Embryonic facial prominence (tissue), 1 donor: ENCODE measurements at regions not wholly inside any gene's neighbourhood (a gene's known extent, or its start where the extent isn't known, plus 50 kb on each side); places are given as distances from the start of the nearest gene placed in this dataset.
"Not testable (repeated sequence)": the region's sequence is repeated elsewhere in the genome, so short reads cannot be mapped to it uniquely, and the experiment has no call there.

Experiments
- DNase-seq: peaks from one replicate; pipeline ENCODE4 v3.0.0-alpha.2; 2016; ENCODE audit errors: extremely low spot score

DNA sequence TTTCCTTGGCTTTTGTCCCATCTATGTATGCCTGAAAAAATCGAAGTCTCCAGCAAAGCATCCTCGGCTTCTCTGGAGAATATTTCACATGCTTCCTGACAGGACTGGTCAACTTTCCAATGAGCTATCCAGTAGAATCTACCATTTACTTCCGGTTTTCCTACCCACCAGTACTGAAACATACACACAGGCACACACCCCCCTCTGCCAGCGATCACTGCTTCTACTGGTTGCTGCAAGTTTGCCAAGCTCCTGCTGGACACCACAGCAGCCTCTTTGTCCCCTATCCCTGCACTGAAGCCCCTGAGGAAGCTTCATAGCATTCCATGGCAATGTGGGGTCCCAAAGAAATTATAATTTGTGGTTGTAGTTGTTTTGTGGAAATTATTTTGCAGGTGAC, 536.8 kb downstream of the MATN1 start:
- no peak for DNase-seq

DNA sequence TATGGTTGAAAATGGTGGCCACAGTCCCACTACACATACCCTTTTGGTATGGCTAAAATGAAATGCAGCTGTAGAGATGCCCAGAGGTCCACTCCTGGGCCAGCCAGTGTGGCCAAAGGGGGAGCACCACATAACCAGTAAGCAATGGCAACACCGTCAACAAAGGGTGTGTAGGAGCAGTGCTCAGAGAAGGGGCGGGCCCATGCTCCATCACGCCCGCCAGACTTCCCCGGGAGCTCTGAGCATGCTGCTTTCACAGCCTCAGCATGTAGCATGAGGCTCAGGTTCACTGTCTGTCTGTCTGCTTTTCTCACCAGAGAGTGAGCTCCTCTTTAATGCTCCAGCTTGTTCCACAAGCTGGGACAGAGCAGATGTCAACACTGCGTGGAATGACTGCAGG, 537.6 kb downstream of the MATN1 start:
- DNase-seq: no peak

DNA sequence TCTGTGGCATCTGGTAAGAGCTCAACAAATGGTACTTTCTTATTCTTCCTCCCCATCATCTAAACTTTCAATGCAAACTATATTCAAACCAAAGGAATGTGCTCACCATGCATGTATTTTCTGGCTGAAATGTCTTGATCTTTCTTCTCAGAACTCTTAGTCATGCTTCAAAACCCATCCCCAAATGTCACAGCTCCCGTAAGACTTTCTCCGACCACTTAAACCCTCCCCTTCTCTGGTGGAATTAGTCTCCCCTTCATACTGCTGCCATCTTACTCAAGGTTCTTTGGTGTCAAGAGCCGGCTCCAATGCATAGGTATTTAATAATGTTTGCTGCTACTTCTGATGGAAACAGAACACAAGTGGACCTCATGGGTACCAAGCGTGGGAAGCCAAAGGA, 538.1 kb downstream of the MATN1 start:
- no peak for DNase-seq

DNA sequence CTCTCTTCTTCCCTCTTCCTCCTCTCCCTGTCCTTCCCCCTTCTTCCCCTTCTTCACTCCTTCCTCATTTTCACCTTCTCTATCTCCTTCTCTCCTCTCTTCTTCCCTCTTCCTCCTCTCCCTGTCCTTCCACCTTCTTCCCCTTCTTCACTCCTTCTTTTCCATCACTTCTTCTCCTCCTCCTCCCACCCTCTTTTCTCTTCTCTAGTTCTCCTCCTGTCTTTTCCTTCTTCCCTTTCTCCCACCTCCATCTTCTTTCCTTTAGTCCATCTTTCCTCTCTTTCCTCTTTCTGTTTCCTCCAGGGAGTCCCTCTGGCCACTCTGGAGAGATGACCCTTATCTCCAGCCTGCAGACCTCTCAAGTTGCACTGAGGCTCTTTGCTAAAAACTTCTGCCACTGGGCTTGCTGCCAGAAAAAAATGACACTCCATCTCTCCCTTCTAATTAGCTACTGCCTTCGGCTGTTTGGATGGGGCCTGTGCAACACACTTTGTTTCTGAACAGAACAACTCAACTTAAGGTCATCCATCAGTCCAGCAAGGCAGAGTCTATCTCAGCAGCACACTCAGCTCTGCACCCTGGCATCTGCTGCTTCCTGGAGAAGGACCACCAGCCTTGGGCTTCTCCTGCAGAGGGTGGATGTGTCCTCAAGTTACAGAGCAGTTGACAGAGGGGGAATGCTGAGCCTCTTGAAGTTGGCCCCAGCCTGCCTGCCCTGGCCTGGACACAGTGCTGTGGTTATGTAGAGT, 538.8 kb downstream of the MATN1 start:
- no peak for DNase-seq

DNA sequence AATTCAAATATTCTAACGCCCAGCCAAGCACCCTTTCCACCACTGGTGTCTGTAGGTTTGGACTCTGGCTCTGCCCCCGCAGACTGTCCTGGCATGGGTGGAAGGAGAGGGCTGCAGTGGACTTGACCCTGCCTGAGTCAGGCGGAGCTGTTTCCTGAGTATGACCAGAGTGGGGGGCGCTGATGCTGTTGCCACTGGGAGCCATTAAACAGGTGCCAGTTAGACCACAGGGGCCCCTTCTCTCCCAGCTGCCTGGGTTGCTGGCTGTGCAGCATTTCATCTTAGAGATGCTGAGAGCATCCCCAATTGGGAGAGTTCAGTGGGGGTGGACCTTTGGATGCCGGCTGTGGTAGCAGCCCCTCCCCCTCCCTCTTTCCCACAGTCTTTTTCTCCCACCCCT, 539.5 kb downstream of the MATN1 start:
- DNase-seq: no peak

DNA sequence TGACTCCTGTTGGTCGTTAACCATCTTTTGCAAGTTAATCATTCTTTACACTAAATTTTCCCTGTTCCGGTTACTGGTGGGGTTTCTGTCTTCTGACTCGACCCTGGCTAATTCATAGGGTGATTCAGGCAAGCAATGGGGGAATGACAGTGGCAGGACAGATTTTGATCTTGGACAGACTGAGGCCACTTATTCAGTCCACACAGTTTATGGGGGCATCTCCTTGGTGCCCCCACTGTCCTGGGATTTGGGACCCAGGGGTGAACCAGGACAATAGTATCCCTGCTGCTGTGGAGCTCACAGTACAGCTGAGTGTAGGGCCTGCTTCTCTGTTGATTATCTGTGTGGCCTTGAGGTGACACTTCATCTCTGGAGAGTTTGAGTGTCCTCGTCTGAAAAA, 540.4 kb downstream of the MATN1 start:
- no peak for DNase-seq

DNA sequence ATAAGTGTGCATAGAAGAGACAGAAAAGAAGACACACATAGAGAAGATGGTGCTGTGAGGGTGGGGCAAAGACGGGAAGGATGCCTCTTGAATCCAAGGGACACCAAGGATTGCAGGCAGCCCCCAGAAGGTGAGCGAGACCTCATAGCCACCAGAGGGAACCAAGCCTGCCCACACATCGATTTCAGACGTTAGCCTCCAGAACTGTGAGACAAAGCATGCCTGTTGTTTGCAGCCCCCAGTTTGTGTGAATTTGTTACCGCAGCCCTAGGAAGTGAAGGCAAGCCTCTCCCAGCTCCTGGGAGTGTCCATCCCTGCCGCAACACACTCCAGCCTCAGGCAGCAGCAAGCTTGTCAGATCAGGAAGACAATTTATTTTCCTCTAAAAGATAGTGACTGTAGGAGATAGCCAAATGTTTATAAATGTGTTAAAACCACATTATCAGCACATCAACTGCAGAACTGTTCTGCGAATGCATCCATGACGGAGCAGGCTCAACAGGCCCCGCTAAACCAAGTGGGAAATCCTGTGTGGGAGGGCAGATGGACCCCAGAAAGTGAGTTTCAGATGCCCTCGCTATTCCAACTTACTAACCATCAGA, 543.3 kb downstream of the MATN1 start:
- DNase-seq: no peak

DNA sequence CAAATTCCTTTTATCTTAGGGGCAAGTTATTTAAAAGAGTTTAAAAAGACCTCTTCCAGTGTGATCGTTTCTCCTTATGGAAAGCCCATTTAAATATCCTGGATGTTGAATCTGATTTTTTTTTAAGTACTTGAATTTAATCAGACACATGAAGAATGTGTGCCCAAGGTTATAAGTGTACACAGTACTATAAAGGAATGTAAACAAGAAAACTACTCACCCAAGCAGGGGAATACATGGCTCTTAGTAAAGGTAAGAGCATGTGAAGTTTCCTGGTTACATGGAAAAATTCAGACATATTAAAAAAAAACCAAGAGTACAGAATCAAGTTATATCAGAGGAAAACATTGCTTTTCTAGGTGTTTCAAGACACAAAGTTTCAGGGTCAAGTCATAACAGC, 546.9 kb downstream of the MATN1 start:
- no peak for DNase-seq

DNA sequence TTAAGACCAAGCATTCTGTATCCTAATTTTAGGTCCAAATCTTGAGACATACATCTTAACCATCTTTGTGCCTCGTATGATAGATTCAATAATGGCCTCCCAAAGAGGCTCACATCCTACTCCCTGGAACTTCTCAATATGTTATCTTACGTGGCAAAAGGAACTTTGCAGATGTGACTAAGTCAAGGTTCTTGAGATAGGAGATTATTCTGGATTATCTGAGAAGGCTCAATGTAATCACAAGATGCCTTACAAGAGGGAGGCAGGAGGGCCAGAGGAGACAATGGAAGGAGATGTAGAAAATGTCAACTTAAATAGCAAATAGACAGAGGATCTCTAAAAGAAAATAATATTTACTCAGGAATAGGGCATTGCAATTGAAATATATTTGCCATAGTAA, 548.9 kb downstream of the MATN1 start:
- no peak for DNase-seq

DNA sequence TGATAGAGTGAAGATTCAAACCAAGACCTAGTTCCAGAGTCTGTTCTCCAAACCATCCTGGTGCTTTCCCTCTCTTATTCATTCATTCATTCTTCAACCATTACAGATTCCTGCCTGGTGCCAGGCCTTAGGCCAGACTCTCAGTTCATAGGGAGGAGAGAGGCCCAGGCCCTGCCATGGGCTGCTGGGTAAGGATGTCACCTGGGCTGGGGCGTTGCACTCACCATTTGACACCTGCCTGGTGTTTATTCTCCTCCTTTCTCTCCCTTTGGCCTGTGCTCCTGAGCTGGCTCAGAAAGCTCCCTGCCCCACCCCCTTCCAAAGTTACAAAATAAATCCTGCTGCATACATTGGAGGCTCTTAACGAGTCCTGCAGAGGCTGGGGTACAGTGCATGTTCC, 549.8 kb downstream of the MATN1 start:
- DNase-seq: no peak

DNA sequence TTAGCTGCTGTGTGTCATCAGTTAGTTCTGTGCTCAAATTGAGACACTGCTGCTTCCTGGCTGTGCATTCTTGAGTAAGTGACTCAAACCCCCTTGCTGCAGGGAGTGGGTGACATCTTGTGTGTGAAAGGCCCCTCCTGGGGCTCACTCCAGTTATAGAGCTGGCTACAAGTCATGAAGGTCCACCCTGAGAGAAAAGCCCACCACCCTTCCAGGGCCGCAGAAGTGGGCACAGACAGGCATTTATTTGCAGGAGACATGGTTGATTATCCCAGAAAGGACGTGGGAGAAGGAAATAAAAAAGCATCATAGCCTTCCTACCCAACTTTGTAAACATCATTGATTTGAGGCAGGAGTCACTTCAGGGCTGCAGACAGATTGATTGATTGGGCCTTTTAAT, 550.6 kb downstream of the MATN1 start:
- DNase-seq: no peak

DNA sequence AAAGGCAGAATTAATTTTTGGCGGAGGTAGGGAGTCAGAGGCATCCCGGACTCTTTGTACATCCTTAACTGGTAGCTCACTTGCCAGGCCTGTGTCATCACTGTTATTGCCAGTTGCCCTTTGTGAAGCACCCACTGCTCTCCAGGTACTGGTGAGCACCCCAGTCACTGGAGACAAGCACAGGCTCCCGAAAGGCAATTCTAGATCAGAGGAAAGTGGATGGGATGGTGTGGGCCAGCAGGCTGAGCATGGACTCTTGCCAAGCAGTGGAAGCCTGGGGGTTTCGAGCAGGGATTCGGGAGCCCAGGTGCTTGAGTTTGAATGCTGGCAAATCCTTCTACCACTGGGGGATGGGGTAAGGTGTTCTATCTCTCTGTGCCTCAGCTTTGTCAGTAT, 551.1 kb downstream of the MATN1 start:
- no peak for DNase-seq

DNA sequence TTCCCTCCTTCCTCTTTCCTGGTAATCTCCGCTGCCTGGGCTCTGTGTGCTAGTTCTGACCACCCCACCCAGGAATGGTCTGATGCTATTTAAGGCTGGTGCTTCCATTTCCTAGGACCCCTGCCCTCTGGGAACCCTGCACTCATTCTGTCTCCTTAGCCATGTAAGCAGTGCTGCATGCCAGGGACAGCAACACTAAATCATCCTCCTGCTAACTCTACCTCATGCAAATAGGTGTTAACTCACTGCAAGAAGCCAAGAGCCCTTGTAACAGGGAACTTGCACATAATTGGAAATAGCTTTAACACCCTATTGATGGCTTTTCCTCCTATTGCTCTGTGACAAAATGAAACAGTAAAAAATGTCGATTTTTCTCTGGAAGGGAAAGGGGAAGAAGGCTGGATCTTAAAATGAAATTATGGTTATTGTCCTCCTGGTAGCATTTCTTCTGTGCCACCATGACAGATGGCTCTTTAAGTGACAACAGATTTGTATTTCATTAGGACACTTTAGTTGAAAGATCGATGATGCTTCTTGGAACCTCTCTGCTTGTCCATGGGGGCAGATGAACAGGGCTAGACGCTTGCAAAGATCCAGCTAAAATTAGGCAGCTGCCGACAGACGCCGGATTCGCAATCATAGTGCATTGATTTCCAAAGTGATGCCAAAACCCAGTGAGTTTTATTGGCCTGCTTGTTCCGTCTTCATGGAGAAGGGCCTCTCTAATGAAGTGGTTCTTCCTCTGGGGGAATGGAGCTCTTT, 551.7 kb downstream of the MATN1 start:
- no peak for DNase-seq

DNA sequence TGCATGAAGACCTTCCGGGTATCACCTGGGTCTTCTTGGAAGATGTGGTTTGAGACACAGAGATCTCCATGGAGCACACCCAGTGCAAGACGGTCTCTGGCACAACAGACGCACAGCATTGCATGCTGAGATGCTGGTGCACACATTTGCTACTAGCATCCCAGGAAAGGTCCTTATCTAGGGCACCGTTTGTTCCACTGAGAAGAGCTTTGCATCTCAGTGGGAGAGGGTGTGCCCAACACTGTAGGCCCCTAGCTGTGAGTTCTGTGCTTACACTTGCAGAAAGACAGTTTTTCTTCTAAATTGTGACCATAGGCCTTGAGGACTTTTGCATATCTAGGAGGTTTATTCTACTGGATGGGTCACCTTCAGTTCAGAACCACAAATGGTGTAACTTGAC, 554.1 kb downstream of the MATN1 start:
- DNase-seq: no peak

DNA sequence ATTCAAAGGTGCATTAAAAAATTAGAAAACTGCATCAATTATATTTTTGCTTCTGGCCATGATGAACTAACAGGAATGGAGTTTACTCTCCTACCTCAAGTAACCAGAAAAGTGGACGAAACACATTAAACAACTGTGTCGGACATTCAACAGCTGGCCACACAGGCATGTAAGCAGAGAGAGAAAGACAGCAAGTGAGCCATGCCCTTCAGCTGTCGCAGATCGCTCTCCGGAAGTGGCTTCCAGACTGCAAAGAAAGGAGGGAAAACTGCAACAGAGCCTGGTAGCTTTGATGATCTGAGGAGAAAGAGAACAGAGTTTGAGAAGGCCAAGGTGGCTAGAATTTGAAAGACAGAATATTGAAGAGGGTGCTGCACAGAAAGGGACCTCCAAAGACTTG, 557.2 kb downstream of the MATN1 start:
- no peak for DNase-seq

DNA sequence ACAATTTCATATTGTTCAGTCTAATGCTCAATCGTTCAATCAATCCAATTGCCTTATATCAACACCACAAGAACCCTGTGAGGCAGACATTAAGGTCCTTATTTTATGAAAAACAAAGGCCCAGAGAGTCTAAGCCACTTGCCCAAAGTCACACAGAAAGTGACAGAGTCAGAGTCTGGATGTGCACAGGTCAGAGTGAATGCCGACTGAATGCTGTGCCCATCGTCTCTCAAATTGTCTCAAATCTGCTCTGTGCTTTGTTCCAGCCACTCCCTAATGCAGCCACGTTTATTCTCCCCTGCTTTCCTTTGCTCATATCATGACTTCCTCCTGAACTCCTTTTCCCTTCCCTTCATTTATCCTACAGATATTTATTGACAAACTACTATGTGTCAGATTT, 558.3 kb downstream of the MATN1 start:
- DNase-seq: no peak

DNA sequence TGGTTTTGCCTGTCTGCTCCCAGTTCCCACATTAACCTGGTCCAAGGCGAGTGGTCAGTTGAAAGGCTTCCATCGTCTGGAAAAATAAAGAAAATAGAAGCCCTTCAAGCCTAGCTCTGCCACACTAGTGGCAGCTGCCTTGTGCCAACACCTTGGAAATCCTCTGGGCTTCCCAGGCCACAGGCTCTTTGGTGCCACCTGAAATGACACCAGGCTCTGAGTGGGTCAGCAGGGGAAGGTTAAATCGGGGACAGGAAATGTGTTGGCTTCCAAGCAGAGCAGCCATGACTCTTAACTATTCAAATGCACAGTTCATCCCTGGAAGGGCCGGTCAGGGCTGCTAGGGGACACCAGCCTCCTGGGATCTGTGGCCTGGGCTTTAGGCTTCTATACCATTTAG, 558.7 kb downstream of the MATN1 start:
- no peak for DNase-seq

DNA sequence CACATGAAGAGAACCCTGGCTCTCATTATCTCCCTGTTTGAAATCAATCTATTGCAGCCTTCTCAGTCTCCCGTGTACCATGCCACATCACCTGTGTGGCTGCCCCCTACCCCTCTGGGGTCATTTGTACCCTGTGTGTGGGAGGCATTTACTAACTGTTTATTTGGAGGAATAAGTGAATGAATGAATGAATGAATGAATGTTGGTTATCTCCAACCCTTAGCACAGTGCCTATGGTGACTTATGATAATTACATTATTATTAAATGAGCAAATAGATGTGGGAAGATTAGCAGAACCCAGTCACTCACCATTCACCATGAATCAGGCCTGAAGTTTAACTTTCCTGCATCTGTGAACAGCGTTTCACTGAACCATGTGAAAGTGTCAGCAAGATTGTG, 560.8 kb downstream of the MATN1 start:
- DNase-seq: no peak

DNA sequence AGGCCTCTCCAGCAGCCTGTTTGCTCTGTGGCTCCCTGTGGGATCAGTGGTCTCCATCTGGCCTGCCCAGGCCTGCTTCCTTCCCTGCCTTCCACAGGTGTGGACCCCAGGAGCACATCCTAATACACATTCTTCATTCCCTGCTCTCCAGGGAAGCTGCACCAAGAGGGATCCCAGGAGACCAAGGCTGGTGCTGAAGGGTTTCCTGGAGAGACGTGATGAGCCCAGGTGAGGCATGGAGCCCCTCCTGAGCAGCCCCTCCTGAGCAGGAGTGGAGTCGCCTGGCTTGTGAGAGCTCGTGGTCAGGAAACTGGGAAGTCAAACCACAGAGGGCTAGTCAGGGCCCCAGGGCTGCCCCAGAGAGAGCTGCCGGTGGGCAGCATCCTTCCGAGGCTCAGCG, 561.4 kb downstream of the MATN1 start:
- DNase-seq: no peak

DNA sequence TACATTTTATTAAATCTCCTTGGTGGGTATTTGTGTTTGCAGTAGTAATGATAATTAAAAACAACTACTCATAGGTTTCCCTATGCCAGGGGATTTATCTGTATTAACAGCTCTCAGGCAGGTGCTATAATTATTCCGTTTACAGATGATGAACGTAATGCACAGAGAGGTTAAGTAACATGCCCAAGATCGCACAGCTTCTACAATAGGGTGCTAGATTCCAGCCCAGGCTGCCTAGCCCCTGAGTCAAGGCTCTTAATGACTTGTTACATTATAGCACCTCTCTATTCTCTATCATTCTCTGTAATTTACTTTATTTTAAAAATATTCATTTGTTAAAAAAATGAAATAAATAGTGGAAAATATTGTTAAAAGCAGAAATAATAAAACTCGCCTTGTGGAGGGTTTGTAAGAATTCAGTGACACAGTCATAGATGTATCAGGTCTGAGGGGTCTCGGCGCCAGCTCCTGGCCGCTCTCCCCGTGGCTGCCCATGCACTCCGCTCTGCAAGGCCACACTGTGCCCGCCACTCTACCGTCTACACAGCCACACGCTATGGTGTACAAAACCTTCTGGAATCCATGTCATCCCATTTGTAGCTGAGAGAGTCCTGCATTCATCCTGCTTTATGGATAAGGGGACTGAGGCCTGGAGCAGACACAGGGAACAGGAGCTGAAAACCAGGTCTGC, 562.2 kb downstream of the MATN1 start:
- DNase-seq: no peak

DNA sequence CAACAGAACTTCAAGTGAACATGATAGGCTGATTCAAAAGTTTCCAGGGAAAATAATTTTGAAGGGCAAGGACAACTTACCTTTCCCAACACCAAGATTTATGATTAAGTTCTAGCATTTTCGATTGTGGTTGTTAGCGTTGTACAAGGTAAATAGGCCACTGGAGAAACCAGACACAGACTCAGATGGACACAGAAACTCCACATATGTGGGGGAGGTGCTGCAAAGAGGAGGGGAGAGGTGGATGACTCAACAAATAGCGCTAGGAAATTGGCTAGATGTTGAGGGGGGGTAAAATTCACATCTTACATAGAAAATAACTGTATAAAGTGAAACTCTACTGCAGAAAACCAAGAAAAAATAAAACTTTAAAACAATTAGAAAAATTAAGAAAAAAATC, 564.4 kb downstream of the MATN1 start:
- no peak for DNase-seq

DNA sequence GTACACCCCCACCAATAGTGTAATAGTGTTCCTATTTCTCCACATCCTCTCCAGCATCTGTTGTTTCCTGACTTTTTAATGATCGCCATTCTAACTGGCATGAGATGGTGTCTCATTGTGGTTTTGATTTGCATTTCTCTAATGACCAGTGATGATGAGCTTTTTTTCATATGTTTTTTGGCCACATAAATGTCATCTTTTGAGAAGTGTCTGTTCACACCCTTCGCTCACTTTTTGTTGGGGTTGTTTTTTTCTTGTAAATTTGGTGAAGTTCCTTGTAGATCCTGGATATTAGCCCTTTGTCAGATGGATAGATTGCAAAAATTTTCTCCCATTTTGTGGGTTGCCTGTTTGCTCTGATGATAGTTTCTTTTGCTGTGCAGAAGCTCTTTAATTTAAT, 567.7 kb downstream of the MATN1 start:
- DNase-seq: not testable (repeated sequence)

DNA sequence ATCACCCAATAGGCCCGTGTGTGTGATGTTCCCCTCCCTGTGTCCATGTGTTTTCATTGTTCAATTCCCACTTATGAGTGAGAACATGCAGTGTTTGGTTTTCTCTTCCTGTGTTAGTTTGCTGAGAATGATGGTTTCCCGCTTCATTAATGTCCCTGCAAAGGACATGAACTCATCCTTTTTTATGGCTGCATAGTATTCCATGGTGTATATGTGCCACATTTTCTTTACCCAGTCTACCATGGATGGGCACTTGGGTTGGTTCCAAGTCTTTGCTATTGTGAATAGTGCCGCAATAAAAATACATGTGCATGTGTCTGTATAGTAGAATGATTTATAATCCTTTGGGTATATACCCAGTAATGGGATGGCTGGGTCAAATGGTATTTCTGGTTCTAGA, 568.1 kb downstream of the MATN1 start:
- DNase-seq: not testable (repeated sequence)
